ENCODE measurements at regions not wholly inside any gene's neighbourhood (a gene's known extent, or its start where the extent isn't known, plus 50 kb on each side); places are given as distances from the start of the nearest gene placed in this dataset.

GRCh38 chr3:44160818-44161217, 80.9 kb upstream of the TOPAZ1 start:
- TF ChIP-seq CTCF (IDR thresholded peaks at IDR 0.05): no peak
- no peak for TF ChIP-seq POLR2A (IDR thresholded peaks at IDR 0.05)
